ENCODE measurements at regions not wholly inside any gene's neighbourhood (a gene's known extent, or its start where the extent isn't known, plus 50 kb on each side); places are given as distances from the start of the nearest gene placed in this dataset.
"Not testable (repeated sequence)": the region's sequence is repeated elsewhere in the genome, so short reads cannot be mapped to it uniquely, and the experiment has no call there.

DNA sequence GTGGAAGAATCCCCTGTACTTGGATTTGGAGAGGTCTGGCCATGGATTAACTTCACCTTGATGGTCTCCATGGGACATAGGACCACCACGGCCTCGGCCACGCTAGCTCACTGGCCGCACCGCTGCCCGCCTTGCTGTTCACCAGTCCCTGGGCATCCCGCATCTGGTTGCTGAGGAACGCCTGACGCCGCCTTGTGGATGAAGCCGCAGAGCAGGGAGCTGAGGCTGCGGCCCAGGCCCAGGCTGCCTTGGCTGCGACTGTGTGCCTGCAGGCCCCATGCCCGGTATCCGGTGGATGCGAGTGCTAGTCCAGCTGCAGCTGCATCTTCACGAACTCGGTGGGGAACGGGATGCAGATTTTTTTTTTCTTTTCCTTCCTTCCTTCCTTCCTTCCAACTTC is 1407.1 kb downstream of the UQCRFS1 start:
- intact Hi-C loops (cut with micrococcal nuclease; ENCODE audit: unreplicated experiment), result no loop called here
- H3K27me3 Mint-ChIP-seq (ENCODE audit: unreplicated experiment), result no peaks in the 10 kb centered on the region
- BruUV-seq (replicated peaks), result no TSS peak

DNA sequence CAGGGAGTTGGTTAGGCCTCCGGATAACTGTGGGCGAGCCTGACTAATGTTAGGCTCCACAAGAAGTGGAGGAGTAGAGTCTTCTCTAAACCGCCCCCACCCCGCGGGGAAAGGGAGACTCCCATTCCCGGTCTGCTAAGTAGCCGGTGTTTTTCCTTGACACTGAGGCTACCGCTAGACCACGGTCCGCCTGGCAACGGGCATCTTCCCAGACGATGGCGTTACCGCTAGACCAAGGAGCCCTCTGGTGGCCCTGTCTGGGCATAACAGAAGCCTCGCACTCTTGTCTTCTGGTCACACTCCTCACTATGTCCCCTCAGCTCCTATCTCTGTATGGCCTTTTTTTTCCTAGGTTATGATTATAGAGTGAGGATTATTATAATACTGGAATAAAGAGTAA is 1410.7 kb downstream of the UQCRFS1 start:
- H3K27ac Mint-ChIP-seq (ENCODE audit: unreplicated experiment); H3K36me3 Mint-ChIP-seq (ENCODE audit: insufficient read depth, unreplicated experiment); H3K4me1 Mint-ChIP-seq (ENCODE audit: low read depth, unreplicated experiment); H3K27me3 Mint-ChIP-seq (ENCODE audit: unreplicated experiment); H3K9me3 Mint-ChIP-seq (ENCODE audit: low read depth, unreplicated experiment); intact Hi-C loops (cut with micrococcal nuclease; ENCODE audit: unreplicated experiment); BruUV-seq (replicated peaks); H3K4me3 Mint-ChIP-seq (ENCODE audit: low read depth, unreplicated experiment); DNase-seq: not testable (repeated sequence)
- CTCF ChIA-PET, result interaction anchor here (0.5 kb wide), 1 partner anchor 8 kb away, joined by 3 read pairs; no protein-coding TSS in a partner anchor

More for the DNA sequence above, 1407.1 kb downstream of the UQCRFS1 start:
- DNase-seq, result no peak
- Mint-ChIP-seq H3K4me3 (ENCODE audit: low read depth, unreplicated experiment) (no peak overlapping the region), H3K9me3 (ENCODE audit: low read depth, unreplicated experiment) (peaks cover 9% of the 10 kb centered on the region), H3K36me3 (ENCODE audit: insufficient read depth, unreplicated experiment) (no peaks in the 10 kb centered on the region), H3K27ac (ENCODE audit: unreplicated experiment) (no peak overlapping the region), H3K4me1 (ENCODE audit: low read depth, unreplicated experiment) (no peaks in the 10 kb centered on the region)
- CTCF ChIA-PET, result no interaction called here
- TF ChIP-seq, protein P1, sequence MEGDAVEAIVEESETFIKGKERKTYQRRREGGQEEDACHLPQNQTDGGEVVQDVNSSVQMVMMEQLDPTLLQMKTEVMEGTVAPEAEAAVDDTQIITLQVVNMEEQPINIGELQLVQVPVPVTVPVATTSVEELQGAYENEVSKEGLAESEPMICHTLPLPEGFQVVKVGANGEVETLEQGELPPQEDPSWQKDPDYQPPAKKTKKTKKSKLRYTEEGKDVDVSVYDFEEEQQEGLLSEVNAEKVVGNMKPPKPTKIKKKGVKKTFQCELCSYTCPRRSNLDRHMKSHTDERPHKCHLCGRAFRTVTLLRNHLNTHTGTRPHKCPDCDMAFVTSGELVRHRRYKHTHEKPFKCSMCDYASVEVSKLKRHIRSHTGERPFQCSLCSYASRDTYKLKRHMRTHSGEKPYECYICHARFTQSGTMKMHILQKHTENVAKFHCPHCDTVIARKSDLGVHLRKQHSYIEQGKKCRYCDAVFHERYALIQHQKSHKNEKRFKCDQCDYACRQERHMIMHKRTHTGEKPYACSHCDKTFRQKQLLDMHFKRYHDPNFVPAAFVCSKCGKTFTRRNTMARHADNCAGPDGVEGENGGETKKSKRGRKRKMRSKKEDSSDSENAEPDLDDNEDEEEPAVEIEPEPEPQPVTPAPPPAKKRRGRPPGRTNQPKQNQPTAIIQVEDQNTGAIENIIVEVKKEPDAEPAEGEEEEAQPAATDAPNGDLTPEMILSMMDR (IDR thresholded peaks at IDR 0.05; ENCODE audit: unreplicated experiment), result no peak

DNA sequence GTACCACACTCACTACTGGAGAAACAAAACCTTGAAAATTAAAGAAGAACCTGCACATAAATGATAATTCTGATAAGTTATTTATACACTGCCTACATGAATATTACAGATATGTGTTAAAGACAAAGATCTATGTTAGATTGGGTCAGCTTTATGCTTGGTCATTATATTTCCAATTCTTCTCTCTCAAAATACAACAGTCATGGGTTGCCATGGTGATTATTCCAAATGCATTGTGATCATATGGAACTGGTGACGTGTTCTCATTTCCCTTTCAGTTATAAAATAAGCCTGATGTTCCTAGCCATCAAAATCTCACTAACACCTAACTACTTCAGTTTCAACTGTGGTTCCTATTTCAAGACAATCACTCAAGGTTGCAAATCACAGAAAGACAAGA is 1416.4 kb downstream of the UQCRFS1 start:
- Mint-ChIP-seq H3K36me3 (ENCODE audit: insufficient read depth, unreplicated experiment) (peaks cover 39% of the 10 kb centered on the region), H3K9me3 (ENCODE audit: low read depth, unreplicated experiment) (peaks cover 1% of the 10 kb centered on the region), H3K27ac (ENCODE audit: unreplicated experiment) (no peak overlapping the region), H3K4me3 (ENCODE audit: low read depth, unreplicated experiment) (no peak overlapping the region), H3K27me3 (ENCODE audit: unreplicated experiment) (no peaks in the 10 kb centered on the region), H3K4me1 (ENCODE audit: low read depth, unreplicated experiment) (no peaks in the 10 kb centered on the region)
- TF ChIP-seq, protein P1 (IDR thresholded peaks at IDR 0.05; ENCODE audit: unreplicated experiment), result no peak
- BruUV-seq (replicated peaks), result TSS peak; percentile 3
- intact Hi-C loops (cut with micrococcal nuclease; ENCODE audit: unreplicated experiment), result no loop called here
- CTCF ChIA-PET, result interaction anchor here (0.6 kb wide), 1 partner anchor 8 kb away, joined by 4 read pairs; no protein-coding TSS in a partner anchor
- no peak for DNase-seq

DNA sequence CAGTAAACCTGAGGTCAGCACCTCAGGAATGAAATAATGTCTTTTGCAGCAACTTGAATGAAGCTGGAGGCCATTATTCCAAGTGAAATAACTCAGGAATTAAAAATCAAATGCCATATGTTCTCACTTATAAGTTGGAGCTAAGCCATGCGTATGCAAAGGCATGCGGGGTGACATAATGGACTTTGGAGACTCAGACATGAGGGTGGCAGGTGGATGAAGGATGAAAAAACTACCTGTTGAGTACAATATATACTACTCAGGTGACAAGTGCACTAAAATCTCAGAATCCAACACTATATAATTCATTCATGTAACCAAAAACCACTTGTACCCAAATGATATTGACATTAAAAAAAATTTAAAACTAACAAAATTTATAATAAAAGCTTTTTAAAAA is 1416.9 kb downstream of the UQCRFS1 start:
- Mint-ChIP-seq H3K27me3 (ENCODE audit: unreplicated experiment) (no peaks in the 10 kb centered on the region), H3K9me3 (ENCODE audit: low read depth, unreplicated experiment) (no peaks in the 10 kb centered on the region), H3K36me3 (ENCODE audit: insufficient read depth, unreplicated experiment) (peaks cover 40% of the 10 kb centered on the region), H3K4me1 (ENCODE audit: low read depth, unreplicated experiment) (no peaks in the 10 kb centered on the region), H3K4me3 (ENCODE audit: low read depth, unreplicated experiment) (no peak overlapping the region), H3K27ac (ENCODE audit: unreplicated experiment) (no peak overlapping the region)
- TF ChIP-seq, protein P1 (IDR thresholded peaks at IDR 0.05; ENCODE audit: unreplicated experiment), result no peak
- DNase-seq, result no peak
- intact Hi-C loops (cut with micrococcal nuclease; ENCODE audit: unreplicated experiment), result no loop called here
- BruUV-seq (replicated peaks), result no TSS peak
- CTCF ChIA-PET, result interaction anchor here (0.5 to 0.6 kb wide), 2 partner anchors 8 to 11 kb away, joined by 3 to 4 read pairs; no protein-coding TSS in a partner anchor

DNA sequence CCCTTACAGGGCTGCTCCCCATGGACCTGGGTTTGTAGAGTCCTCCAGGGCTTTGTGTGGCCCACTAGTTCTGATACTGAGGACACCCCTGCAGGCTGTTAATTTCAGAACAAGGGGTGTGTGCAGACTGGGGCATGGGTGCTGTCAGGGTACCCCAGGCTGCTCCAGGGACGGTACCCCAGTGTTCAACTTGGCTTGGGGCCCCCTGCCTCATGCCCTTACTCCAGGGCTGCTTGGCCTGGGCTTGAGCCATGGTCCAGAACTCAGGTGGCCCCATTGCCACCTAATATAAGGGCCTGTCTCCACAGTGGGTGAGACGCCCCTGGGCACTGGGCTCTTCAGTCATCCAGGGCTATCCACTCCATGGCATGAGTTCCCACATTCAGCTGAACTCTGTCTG is 1417.6 kb downstream of the UQCRFS1 start:
- TF ChIP-seq, protein P1 (IDR thresholded peaks at IDR 0.05; ENCODE audit: unreplicated experiment), result no peak
- DNase-seq, result no peak
- no peaks in the 10 kb centered on the region for H3K27me3 Mint-ChIP-seq (ENCODE audit: unreplicated experiment)
- peaks cover 46% of the 10 kb centered on the region for H3K36me3 Mint-ChIP-seq (ENCODE audit: insufficient read depth, unreplicated experiment)
- no peaks in the 10 kb centered on the region for H3K4me1 Mint-ChIP-seq (ENCODE audit: low read depth, unreplicated experiment)
- no peaks in the 10 kb centered on the region for H3K9me3 Mint-ChIP-seq (ENCODE audit: low read depth, unreplicated experiment)
- BruUV-seq (replicated peaks), result no TSS peak
- intact Hi-C loops (cut with micrococcal nuclease; ENCODE audit: unreplicated experiment), result no loop called here
- no peak overlapping the region for H3K4me3 Mint-ChIP-seq (ENCODE audit: low read depth, unreplicated experiment)
- H3K27ac Mint-ChIP-seq (ENCODE audit: unreplicated experiment), result no peak overlapping the region
- CTCF ChIA-PET, result interaction anchor here (0.5 kb wide), 1 partner anchor 10 kb away, joined by 3 read pairs; no protein-coding TSS in a partner anchor

Data from Calu3 (cell line).